ENCODE measurements at regions not wholly inside any gene's neighbourhood (a gene's known extent, or its start where the extent isn't known, plus 50 kb on each side); places are given as distances from the start of the nearest gene placed in this dataset.

DNA sequence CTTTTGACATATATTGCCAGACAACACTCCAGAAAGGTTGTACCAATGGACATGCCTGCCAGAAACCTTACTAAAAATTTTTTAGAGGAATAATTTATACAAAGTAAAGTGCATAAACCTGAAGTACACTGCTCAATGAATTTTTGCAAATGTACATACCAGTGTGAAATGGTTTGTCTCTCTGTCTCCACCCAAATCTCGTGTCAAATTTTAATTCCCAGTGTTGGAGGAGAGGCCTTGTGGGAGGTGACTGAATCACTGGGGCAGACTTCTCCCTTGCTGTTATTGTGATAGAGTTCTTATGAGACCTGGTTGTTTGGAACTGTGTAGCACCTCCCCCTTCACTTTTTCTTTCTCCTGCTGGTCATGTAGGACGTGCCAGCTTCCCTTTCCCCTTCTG lies 168.8 kb downstream of the RWDD3 start:
- TF ChIP-seq MEF2A (IDR thresholded peaks at IDR 0.05; ENCODE audit: borderline replicate concordance, low read depth), result no peak
- TF ChIP-seq TEAD4 (IDR thresholded peaks at IDR 0.05; ENCODE audit: borderline replicate concordance, insufficient read depth), result no peak
- TF ChIP-seq, protein P1, sequence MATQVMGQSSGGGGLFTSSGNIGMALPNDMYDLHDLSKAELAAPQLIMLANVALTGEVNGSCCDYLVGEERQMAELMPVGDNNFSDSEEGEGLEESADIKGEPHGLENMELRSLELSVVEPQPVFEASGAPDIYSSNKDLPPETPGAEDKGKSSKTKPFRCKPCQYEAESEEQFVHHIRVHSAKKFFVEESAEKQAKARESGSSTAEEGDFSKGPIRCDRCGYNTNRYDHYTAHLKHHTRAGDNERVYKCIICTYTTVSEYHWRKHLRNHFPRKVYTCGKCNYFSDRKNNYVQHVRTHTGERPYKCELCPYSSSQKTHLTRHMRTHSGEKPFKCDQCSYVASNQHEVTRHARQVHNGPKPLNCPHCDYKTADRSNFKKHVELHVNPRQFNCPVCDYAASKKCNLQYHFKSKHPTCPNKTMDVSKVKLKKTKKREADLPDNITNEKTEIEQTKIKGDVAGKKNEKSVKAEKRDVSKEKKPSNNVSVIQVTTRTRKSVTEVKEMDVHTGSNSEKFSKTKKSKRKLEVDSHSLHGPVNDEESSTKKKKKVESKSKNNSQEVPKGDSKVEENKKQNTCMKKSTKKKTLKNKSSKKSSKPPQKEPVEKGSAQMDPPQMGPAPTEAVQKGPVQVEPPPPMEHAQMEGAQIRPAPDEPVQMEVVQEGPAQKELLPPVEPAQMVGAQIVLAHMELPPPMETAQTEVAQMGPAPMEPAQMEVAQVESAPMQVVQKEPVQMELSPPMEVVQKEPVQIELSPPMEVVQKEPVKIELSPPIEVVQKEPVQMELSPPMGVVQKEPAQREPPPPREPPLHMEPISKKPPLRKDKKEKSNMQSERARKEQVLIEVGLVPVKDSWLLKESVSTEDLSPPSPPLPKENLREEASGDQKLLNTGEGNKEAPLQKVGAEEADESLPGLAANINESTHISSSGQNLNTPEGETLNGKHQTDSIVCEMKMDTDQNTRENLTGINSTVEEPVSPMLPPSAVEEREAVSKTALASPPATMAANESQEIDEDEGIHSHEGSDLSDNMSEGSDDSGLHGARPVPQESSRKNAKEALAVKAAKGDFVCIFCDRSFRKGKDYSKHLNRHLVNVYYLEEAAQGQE (IDR thresholded peaks at IDR 0.05; ENCODE audit: low read depth, low read length), result no peak
- TF ChIP-seq RFX5 (IDR thresholded peaks at IDR 0.05; ENCODE audit: low read length), result no peak
- no peak for TF ChIP-seq EZH2phosphoT487 (IDR thresholded peaks at IDR 0.05; ENCODE audit: borderline replicate concordance, low read depth)
- TF ChIP-seq ELF1 (IDR thresholded peaks at IDR 0.05), result no peak
- TF ChIP-seq SMC3 (IDR thresholded peaks at IDR 0.05; ENCODE audit: low read depth, low read length), result no peak
- Histone ChIP-seq H3K4me3 (ENCODE audit: low read depth in 2 of 2, low read length in 1 of 2) (no peak overlapping the region), H3K9me3 (no peaks in the 10 kb centered on the region), H3K9ac (no peak overlapping the region), H3K4me1 (ENCODE audit: control insufficient read depth in 1 of 2, insufficient read depth in 2 of 2, low read depth in 1 of 2, low read length in 1 of 2) (peaks cover 0 to 8% of the 10 kb centered on the region in 2 experiments; a peak in 1 of 4 replicates), H2AFZ (ENCODE audit: low read depth) (no peak overlapping the region), H4K20me1 (ENCODE audit: insufficient read depth) (no peaks in the 10 kb centered on the region), H3F3A (replicated peaks; ENCODE audit: insufficient read depth) (no peaks in the 10 kb centered on the region), H3K27me3 (ENCODE audit: insufficient read depth) (no peaks in the 10 kb centered on the region), H3K9me2 (no peaks in the 10 kb centered on the region), H3K4me2 (no peak overlapping the region), H3K27ac (ENCODE audit: low read depth in 2 of 2, low read length in 1 of 2) (no peak overlapping the region), H3K36me3 (replicated peaks in 1 of 2; ENCODE audit: control insufficient read depth in 1 of 2, insufficient read depth in 2 of 2, low read length in 1 of 2) (no peaks in the 10 kb centered on the region), H3K79me2 (ENCODE audit: insufficient read depth) (no peaks in the 10 kb centered on the region)
- DNase-seq, result no peak
- ChIA-PET POLR2A (no interaction called here), CTCF (no interaction called here)
- 26% methylated on average over 2 of the region's 2 CpGs for WGBS (ENCODE audit: low lambda C conversion rate)

GRCh38 chr1:95406279-95406678 lies 172.3 kb downstream of the RWDD3 start:
- Histone ChIP-seq H3K9me3 (no peaks in the 10 kb centered on the region), H3F3A (replicated peaks; ENCODE audit: insufficient read depth) (no peaks in the 10 kb centered on the region), H3K4me1 (ENCODE audit: control insufficient read depth in 1 of 2, insufficient read depth in 2 of 2, low read depth in 1 of 2, low read length in 1 of 2) (peaks cover 0 to 13% of the 10 kb centered on the region in 2 experiments; a peak in 2 of 4 replicates), H3K9me2 (no peaks in the 10 kb centered on the region), H3K27ac (ENCODE audit: low read depth in 2 of 2, low read length in 1 of 2) (peak overlapping the region in 1 of 2 experiments; percentile 28; a peak in 1 of 4 replicates), H4K20me1 (ENCODE audit: insufficient read depth) (no peaks in the 10 kb centered on the region), H3K27me3 (ENCODE audit: insufficient read depth) (no peaks in the 10 kb centered on the region), H2AFZ (ENCODE audit: low read depth) (no peak overlapping the region), H3K4me3 (ENCODE audit: low read depth in 2 of 2, low read length in 1 of 2) (no peak overlapping the region), H3K36me3 (replicated peaks in 1 of 2; ENCODE audit: control insufficient read depth in 1 of 2, insufficient read depth in 2 of 2, low read length in 1 of 2) (no peaks in the 10 kb centered on the region), H3K9ac (no peak overlapping the region), H3K4me2 (no peak overlapping the region), H3K79me2 (ENCODE audit: insufficient read depth) (no peaks in the 10 kb centered on the region)
- TF ChIP-seq, protein P2, sequence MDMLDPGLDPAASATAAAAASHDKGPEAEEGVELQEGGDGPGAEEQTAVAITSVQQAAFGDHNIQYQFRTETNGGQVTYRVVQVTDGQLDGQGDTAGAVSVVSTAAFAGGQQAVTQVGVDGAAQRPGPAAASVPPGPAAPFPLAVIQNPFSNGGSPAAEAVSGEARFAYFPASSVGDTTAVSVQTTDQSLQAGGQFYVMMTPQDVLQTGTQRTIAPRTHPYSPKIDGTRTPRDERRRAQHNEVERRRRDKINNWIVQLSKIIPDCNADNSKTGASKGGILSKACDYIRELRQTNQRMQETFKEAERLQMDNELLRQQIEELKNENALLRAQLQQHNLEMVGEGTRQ (IDR thresholded peaks at IDR 0.05; ENCODE audit: borderline replicate concordance, low read depth, low read length), result no peak
- TF ChIP-seq ZBTB33 (IDR thresholded peaks at IDR 0.05; ENCODE audit: borderline replicate concordance, low read depth), result no peak
- no peak for TF ChIP-seq TEAD4 (IDR thresholded peaks at IDR 0.05; ENCODE audit: borderline replicate concordance, insufficient read depth)
- no peak for TF ChIP-seq GABPA (IDR thresholded peaks at IDR 0.05; ENCODE audit: low read depth)
- ChIA-PET CTCF (no interaction called here), POLR2A (no interaction called here)
- DNase-seq, result no peak
- 6% methylated on average over 1 of the region's 1 CpG for WGBS (ENCODE audit: low lambda C conversion rate)

Measured in SK-N-SH (cell line).